ENCODE measurements at regions not wholly inside any gene's neighbourhood (a gene's known extent, or its start where the extent isn't known, plus 50 kb on each side); places are given as distances from the start of the nearest gene placed in this dataset.

DNA sequence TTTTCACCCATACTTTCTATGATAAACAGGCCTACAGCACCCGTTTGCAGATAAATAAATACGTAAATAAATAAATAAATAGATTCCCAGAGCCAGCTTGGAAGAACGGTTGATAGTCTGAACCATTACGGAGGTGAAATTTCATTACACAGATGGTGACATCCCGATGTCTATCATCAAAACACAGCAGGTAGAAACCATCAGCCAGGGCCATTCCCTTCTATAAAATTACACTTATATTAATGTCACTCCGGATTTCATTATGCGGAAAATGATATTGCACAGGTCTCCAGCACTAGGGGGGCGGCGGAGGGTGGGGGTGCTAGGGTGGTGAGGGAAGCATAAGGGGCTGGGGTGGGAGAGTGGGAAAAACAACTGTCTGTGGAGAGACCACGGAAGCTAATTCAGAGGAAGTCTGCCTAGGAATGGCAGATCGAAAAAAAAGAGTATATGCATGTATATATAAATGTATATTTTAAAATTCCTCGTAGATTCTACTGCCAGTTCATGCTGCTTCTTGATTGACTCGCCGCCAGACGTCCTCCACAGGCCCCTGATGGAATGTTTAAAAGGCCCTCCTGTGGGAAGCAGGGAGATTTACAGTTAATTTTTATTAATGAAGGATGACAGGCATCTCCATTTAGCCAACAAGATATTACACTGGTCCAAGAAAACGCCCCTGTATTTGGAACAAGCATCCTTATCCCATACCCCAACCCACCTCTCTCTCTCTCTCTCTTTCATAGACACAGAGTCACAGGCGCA, 1906.0 kb upstream of the PIK3C3 start:
- no peak overlapping the region for H3K4me3 Mint-ChIP-seq
- no peaks in the 10 kb centered on the region for H3K36me3 Mint-ChIP-seq (ENCODE audit: low read depth)
- intact Hi-C loops (cut with micrococcal nuclease) = no loop called here

DNA sequence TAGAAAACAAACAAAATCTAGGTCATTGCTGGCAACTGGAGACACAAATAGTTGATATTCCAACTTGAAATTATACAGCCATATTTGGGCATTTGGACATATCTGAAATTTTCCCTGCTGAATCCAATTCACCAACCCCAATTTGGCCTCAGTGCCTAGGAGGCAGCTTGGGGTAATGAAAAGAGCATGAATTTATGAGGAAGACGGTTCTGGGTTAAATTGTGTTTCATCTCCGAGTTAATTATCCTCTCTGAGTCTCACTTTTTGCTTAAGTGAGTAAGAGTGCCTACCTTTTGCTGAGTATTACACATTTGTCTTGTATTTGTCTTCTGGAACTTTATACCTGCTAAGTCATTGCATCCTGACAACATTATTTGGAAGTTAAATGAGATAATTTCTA, 1906.8 kb upstream of the PIK3C3 start:
- Mint-ChIP-seq H3K27ac (no peak overlapping the region), H3K9me3 (peaks cover 6% of the 10 kb centered on the region), H3K27me3 (ENCODE audit: insufficient read depth) (no peaks in the 10 kb centered on the region), H3K4me3 (no peak overlapping the region), H3K4me1 (ENCODE audit: low read depth) (no peaks in the 10 kb centered on the region), H3K36me3 (ENCODE audit: low read depth) (no peaks in the 10 kb centered on the region)
- DNase-seq (ENCODE audit: low spot score) = no peak
- intact Hi-C loops (cut with micrococcal nuclease) = no loop called here

More for the DNA sequence above, 1906.0 kb upstream of the PIK3C3 start:
- DNase-seq (ENCODE audit: low spot score) = no peak
- Mint-ChIP-seq H3K27me3 (ENCODE audit: insufficient read depth) (no peaks in the 10 kb centered on the region), H3K27ac (no peak overlapping the region), H3K9me3 (peaks cover 6% of the 10 kb centered on the region), H3K4me1 (ENCODE audit: low read depth) (no peaks in the 10 kb centered on the region)

DNA sequence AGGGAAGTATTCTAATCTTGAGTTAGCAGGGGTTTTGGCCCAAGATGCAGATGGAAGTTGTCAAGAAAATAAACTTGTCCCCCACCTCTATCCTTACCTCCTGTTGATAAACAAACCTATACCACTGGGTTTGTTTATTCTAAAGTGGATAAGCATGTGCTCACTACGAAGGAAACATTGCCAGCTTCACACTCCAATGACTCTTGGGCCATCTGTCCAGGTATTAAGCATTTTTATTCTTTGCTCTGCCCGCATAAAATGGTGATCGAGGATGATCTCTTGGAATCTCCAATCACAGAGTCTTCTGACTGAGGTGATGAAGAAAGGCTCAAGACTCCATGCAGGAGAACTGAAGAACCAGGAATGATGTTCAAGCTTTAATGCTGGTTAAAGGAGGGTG, 1908.4 kb upstream of the PIK3C3 start:
- intact Hi-C loops (cut with micrococcal nuclease) = no loop called here
- peaks cover 6% of the 10 kb centered on the region for H3K9me3 Mint-ChIP-seq
- H3K4me1 Mint-ChIP-seq (ENCODE audit: low read depth) = no peaks in the 10 kb centered on the region
- no peak for DNase-seq (ENCODE audit: low spot score)
- no peak overlapping the region for H3K4me3 Mint-ChIP-seq
- no peaks in the 10 kb centered on the region for H3K27me3 Mint-ChIP-seq (ENCODE audit: insufficient read depth)
- no peaks in the 10 kb centered on the region for H3K36me3 Mint-ChIP-seq (ENCODE audit: low read depth)
- no peak overlapping the region for H3K27ac Mint-ChIP-seq

DNA sequence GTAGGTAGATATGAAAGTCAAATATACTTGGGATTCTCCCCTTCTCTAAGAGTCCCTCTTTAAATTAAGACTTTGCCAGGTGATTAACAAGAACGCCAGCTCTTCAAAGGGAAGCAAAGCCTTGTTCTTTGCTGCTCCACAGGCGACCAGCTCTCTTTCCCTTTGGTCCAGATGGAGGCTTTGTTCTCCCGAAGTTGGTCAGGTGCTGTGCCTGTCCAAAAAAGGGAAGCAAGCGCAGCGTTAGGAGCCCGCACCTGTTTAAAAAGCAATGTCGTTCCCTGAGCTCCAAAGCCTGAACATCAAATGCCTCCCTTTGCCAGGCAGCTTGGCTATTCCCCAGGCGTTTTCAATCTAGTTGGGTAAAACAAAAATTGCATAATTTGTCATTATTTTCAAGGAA, 1913.1 kb upstream of the PIK3C3 start:
- H3K36me3 Mint-ChIP-seq (ENCODE audit: low read depth) = no peaks in the 10 kb centered on the region
- H3K4me1 Mint-ChIP-seq (ENCODE audit: low read depth) = no peaks in the 10 kb centered on the region
- H3K4me3 Mint-ChIP-seq = no peak overlapping the region
- peaks cover 10% of the 10 kb centered on the region for H3K9me3 Mint-ChIP-seq
- H3K27me3 Mint-ChIP-seq (ENCODE audit: insufficient read depth) = no peaks in the 10 kb centered on the region
- intact Hi-C loops (cut with micrococcal nuclease) = no loop called here
- DNase-seq (ENCODE audit: low spot score) = no peak
- H3K27ac Mint-ChIP-seq = no peak overlapping the region

GRCh38 chr18:40040574-40040973, 1914.5 kb upstream of the PIK3C3 start:
- no peak for DNase-seq (ENCODE audit: low spot score)
- no peaks in the 10 kb centered on the region for H3K27me3 Mint-ChIP-seq (ENCODE audit: insufficient read depth)
- no peak overlapping the region for H3K4me3 Mint-ChIP-seq
- intact Hi-C loops (cut with micrococcal nuclease) = no loop called here
- H3K9me3 Mint-ChIP-seq = peaks cover 4% of the 10 kb centered on the region
- no peak overlapping the region for H3K27ac Mint-ChIP-seq
- no peaks in the 10 kb centered on the region for H3K4me1 Mint-ChIP-seq (ENCODE audit: low read depth)
- H3K36me3 Mint-ChIP-seq (ENCODE audit: low read depth) = no peaks in the 10 kb centered on the region

- DNase-seq (ENCODE audit: low spot score) = no peak
- Mint-ChIP-seq H3K4me1 (ENCODE audit: low read depth) (no peaks in the 10 kb centered on the region), H3K36me3 (ENCODE audit: low read depth) (no peaks in the 10 kb centered on the region), H3K4me3 (no peak overlapping the region), H3K27me3 (ENCODE audit: insufficient read depth) (no peaks in the 10 kb centered on the region), H3K9me3 (peaks cover 4% of the 10 kb centered on the region), H3K27ac (no peak overlapping the region)
- intact Hi-C loops (cut with micrococcal nuclease) = no loop called here
Measured at GRCh38 chr18:40037356-40037755, 1917.7 kb upstream of the PIK3C3 start.

DNA sequence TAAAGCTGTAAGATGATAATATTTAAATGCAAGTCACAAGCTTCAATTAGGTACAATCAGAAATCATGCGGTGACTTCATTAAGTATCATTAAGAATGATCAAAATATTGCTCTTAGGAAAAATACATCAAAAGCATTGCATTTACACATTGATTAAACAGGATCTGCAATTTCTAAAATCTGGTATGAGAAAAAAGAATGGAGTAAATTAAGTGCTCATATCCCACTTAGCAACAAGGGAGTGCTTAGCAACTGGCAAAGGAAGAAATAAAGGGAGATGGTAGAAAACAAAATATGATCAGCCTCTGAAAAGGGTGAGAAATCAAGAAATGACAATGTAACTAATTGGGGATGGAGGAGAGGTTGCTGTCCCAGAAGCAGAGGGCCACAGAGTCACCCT, 1918.2 kb upstream of the PIK3C3 start:
- Mint-ChIP-seq H3K4me3 (no peak overlapping the region), H3K27me3 (ENCODE audit: insufficient read depth) (no peaks in the 10 kb centered on the region), H3K27ac (no peak overlapping the region), H3K4me1 (ENCODE audit: low read depth) (no peaks in the 10 kb centered on the region), H3K9me3 (peaks cover 4% of the 10 kb centered on the region), H3K36me3 (ENCODE audit: low read depth) (no peaks in the 10 kb centered on the region)
- no peak for DNase-seq (ENCODE audit: low spot score)
- intact Hi-C loops (cut with micrococcal nuclease) = no loop called here

DNA sequence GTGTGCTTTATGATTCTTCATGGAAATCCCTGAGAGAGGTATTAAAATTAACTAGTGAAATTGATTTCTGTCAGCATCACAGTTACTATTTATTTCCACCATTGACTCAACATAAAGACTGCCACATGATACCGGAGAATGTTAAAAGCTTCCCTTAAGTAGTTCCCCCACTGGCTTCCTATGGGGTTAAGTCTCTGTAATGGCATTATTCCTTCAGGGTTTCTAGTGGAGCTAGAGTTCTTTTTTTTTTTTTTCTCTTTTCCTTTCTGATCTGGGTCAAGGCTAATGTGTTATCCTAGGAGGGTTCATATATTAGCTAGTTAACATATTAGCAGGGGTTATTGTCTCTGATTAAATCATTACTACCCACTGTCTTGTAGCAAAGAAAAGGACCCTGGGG, 1919.1 kb upstream of the PIK3C3 start:
- Mint-ChIP-seq H3K27me3 (ENCODE audit: insufficient read depth) (no peaks in the 10 kb centered on the region), H3K36me3 (ENCODE audit: low read depth) (no peaks in the 10 kb centered on the region), H3K9me3 (peaks cover 4% of the 10 kb centered on the region), H3K4me1 (ENCODE audit: low read depth) (no peaks in the 10 kb centered on the region), H3K4me3 (no peak overlapping the region), H3K27ac (no peak overlapping the region)
- intact Hi-C loops (cut with micrococcal nuclease) = no loop called here
- no peak for DNase-seq (ENCODE audit: low spot score)

DNA sequence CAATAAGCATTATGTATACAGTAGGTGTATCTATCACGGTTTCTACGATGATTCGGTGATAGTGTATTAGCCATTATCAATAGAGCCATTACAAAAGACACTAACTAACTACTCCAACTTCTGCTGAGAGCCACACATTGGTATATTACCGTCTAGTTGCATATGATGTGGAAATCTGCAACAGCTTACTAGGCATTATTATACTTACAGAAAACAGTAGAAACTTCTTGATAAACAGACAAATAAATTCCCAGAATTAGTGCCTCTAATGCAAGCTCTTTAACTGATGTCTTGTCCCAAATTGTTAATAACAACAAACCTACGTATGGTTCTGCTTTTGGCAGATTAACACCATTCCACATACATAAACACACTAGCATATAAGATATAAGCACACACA, 1923.0 kb upstream of the PIK3C3 start:
- Mint-ChIP-seq H3K9me3 (no peaks in the 10 kb centered on the region), H3K4me3 (no peak overlapping the region), H3K27ac (no peak overlapping the region), H3K27me3 (ENCODE audit: insufficient read depth) (no peaks in the 10 kb centered on the region), H3K4me1 (ENCODE audit: low read depth) (no peaks in the 10 kb centered on the region), H3K36me3 (ENCODE audit: low read depth) (no peaks in the 10 kb centered on the region)
- DNase-seq (ENCODE audit: low spot score) = no peak
- intact Hi-C loops (cut with micrococcal nuclease) = no loop called here

- Mint-ChIP-seq H3K4me3 (no peak overlapping the region), H3K27me3 (ENCODE audit: insufficient read depth) (no peaks in the 10 kb centered on the region), H3K9me3 (no peaks in the 10 kb centered on the region), H3K27ac (no peak overlapping the region), H3K36me3 (ENCODE audit: low read depth) (no peaks in the 10 kb centered on the region), H3K4me1 (ENCODE audit: low read depth) (no peaks in the 10 kb centered on the region)
- intact Hi-C loops (cut with micrococcal nuclease) = no loop called here
- DNase-seq (ENCODE audit: low spot score) = no peak
Measured at GRCh38 chr18:40031435-40031834, 1923.6 kb upstream of the PIK3C3 start.

GRCh38 chr18:40019797-40020392, 1935.1 kb upstream of the PIK3C3 start:
- intact Hi-C loops (cut with micrococcal nuclease) = no loop called here
- Mint-ChIP-seq H3K27me3 (ENCODE audit: insufficient read depth) (no peaks in the 10 kb centered on the region), H3K27ac (no peak overlapping the region), H3K4me1 (ENCODE audit: low read depth) (no peaks in the 10 kb centered on the region), H3K9me3 (peaks cover under 1% of the 10 kb centered on the region), H3K4me3 (no peak overlapping the region), H3K36me3 (ENCODE audit: low read depth) (no peaks in the 10 kb centered on the region)
- no peak for DNase-seq (ENCODE audit: low spot score)

GRCh38 chr18:40018266-40018665, 1936.8 kb upstream of the PIK3C3 start:
- Mint-ChIP-seq H3K36me3 (ENCODE audit: low read depth) (no peaks in the 10 kb centered on the region), H3K4me3 (no peak overlapping the region), H3K27ac (no peak overlapping the region), H3K4me1 (ENCODE audit: low read depth) (no peaks in the 10 kb centered on the region), H3K27me3 (ENCODE audit: insufficient read depth) (no peaks in the 10 kb centered on the region), H3K9me3 (no peaks in the 10 kb centered on the region)
- DNase-seq (ENCODE audit: low spot score) = no peak
- intact Hi-C loops (cut with micrococcal nuclease) = no loop called here

GRCh38 chr18:40017021-40017420, 1938.0 kb upstream of the PIK3C3 start:
- Mint-ChIP-seq H3K4me3 (no peak overlapping the region), H3K9me3 (no peaks in the 10 kb centered on the region), H3K27me3 (ENCODE audit: insufficient read depth) (no peaks in the 10 kb centered on the region), H3K27ac (no peak overlapping the region), H3K36me3 (ENCODE audit: low read depth) (no peaks in the 10 kb centered on the region), H3K4me1 (ENCODE audit: low read depth) (no peaks in the 10 kb centered on the region)
- intact Hi-C loops (cut with micrococcal nuclease) = no loop called here
- DNase-seq (ENCODE audit: low spot score) = no peak

- H3K4me3 Mint-ChIP-seq = no peak overlapping the region
- H3K27me3 Mint-ChIP-seq (ENCODE audit: insufficient read depth) = no peaks in the 10 kb centered on the region
- H3K4me1 Mint-ChIP-seq (ENCODE audit: low read depth) = no peaks in the 10 kb centered on the region
- intact Hi-C loops (cut with micrococcal nuclease) = no loop called here
- DNase-seq (ENCODE audit: low spot score) = no peak
- no peaks in the 10 kb centered on the region for H3K36me3 Mint-ChIP-seq (ENCODE audit: low read depth)
- no peak overlapping the region for H3K27ac Mint-ChIP-seq
- no peaks in the 10 kb centered on the region for H3K9me3 Mint-ChIP-seq
Measured at GRCh38 chr18:40016405-40016804, 1938.6 kb upstream of the PIK3C3 start.

Data from activated T-helper 1 cell treated with anti-CD3 and anti-CD28 coated beads, Interleukin-12 subunit alpha, Interleukin-12 subunit beta, Interleukin-2, Interleukin-4 antibody, amounts not matched to agents 30 ng/mL and 10 ng/mL and 1 ng/mL, durations not matched to agents 14 hours and 24 hours and 36 hours (primary cell).